CD4-positive, alpha-beta memory T cell (primary cell): ENCODE measurements at regions not wholly inside any gene's neighbourhood (a gene's known extent, or its start where the extent isn't known, plus 50 kb on each side); places are given as distances from the start of the nearest gene placed in this dataset.

ENCODE experiments used
- CTCF ChIA-PET: fragments of 350-600 bp; sonication (Branson Sonifier 250); formaldehyde crosslinking; loops from one replicate; lab custom pipeline; 2021; ENCODE audit warnings: inconsistent platforms; ENCODE audit not compliant: partially characterized antibody; lab: Charles Lee
- POLR2A ChIA-PET: fragments of 350-600 bp; sonication (Branson Sonifier 250); formaldehyde crosslinking; loops from one replicate; lab custom pipeline; 2021; ENCODE audit not compliant: partially characterized antibody; lab: Charles Lee
- DNase-seq, 5 donors: peaks; one replicate each; pipeline versions ENCODE4 v3.0.0 to v3.0.0-alpha.2; 2020 to 2022; ENCODE audit warnings: mixed read lengths in 1 of 5
- H3K27ac ChIP-seq: one replicate; pipeline ENCODE4 v1.7.0; 2013; ENCODE audit warnings: low read depth, low read length
- H3K27me3 ChIP-seq: 2 replicates; pipeline ENCODE4 v1.7.0; 2013; ENCODE audit warnings: mild to moderate bottlenecking, low read length, moderate library complexity; ENCODE audit not compliant: insufficient read depth
- H3K36me3 ChIP-seq: 2 replicates; pipeline ENCODE4 v1.7.0; 2013; ENCODE audit warnings: mild to moderate bottlenecking, low read length, moderate library complexity; ENCODE audit not compliant: insufficient read depth
- H3K4me1 ChIP-seq: 2 replicates; pipeline ENCODE4 v1.7.0; 2013; ENCODE audit warnings: mild to moderate bottlenecking, low read length, moderate library complexity; ENCODE audit not compliant: insufficient read depth
- H3K4me3 ChIP-seq, 2 donors: one replicate each; pipeline ENCODE4 v1.7.0; 2013; ENCODE audit warnings: low read length in 2 of 2, mild to moderate bottlenecking in 1 of 2
- H3K9me3 ChIP-seq, 2 donors: one replicate each; pipeline ENCODE4 v1.7.0; 2013; ENCODE audit warnings: low read length in 2 of 2, control low read depth in 1 of 2; ENCODE audit not compliant: control insufficient read depth in 1 of 2
- H3K27ac Mint-ChIP-seq, 7 donors: one replicate each; pipeline ENCODE4 v1.8.0; 2020 to 2021; ENCODE audit warnings: mixed read lengths in 7 of 7, mild to moderate bottlenecking in 6 of 7, inconsistent platforms in 3 of 7, moderate library complexity in 3 of 7
- H3K27me3 Mint-ChIP-seq, 2 donors: one replicate each; pipeline ENCODE4 v1.8.0; 2020 to 2021; ENCODE audit warnings: mixed read lengths in 2 of 2
- H3K36me3 Mint-ChIP-seq, 2 donors: one replicate each; pipeline ENCODE4 v1.8.0; 2020 to 2021; ENCODE audit warnings: mixed read lengths in 2 of 2, inconsistent platforms in 1 of 2, mild to moderate bottlenecking in 1 of 2
- H3K4me1 Mint-ChIP-seq, 4 donors: one replicate each; pipeline ENCODE4 v1.8.0; 2020 to 2021; ENCODE audit warnings: mixed read lengths in 4 of 4, mild to moderate bottlenecking in 1 of 4
- H3K4me3 Mint-ChIP-seq, 8 donors: one replicate each; pipeline ENCODE4 v1.8.0; 2020 to 2021; ENCODE audit warnings: mixed read lengths in 8 of 8, mild to moderate bottlenecking in 7 of 8, moderate library complexity in 6 of 8, inconsistent platforms in 3 of 8
- H3K9me3 Mint-ChIP-seq, 8 donors: one replicate each; pipeline ENCODE4 v1.8.0; 2020 to 2021; ENCODE audit warnings: mixed read lengths in 8 of 8, mild to moderate bottlenecking in 5 of 8, inconsistent platforms in 3 of 8, moderate library complexity in 1 of 8
- intact Hi-C: fragments of 100-400 bp; cut with micrococcal nuclease; formaldehyde crosslinking; loops from one replicate; pipeline ENCODE4 v1.15.1; 2023

DNA sequence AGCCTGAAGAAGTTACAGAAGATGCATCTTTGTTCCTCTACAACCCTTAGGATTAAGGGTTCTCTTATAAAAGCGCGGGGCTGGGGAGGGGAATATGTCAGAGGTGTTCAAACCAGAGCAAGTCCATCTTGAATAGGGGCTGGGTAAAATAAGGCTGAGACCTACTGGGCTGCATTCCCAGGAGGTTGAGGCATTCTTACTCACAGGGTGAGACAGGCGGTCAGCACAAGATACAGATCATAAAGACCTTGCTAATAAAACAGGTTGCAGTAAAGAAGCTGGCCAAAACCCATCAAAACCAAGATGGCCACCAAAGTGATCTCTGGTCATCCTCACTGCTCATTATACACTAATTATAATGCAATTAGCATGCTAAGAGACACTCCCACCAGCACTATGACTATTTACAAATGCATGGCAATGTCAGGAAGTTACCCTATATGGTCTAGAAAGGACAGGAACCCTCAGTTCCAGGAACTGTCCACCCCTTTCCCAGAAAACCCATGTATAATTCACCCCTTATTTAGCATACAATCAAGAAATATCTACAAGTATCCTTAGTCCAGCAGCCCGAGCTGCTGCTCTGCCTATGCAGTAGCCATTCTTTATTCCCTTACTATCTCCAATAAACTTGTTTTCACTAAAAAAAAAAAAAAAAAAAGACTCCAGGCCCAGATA, 108.1 kb upstream of the FOXN3 start:
- intact Hi-C loops, result no loop called here
- peaks cover 0 to 21% (median 9%) of the 10 kb centered on the region in 8 donors for H3K9me3 Mint-ChIP-seq
- Histone ChIP-seq H3K27ac (no peak overlapping the region), H3K27me3 (no peaks in the 10 kb centered on the region), H3K4me1 (no peaks in the 10 kb centered on the region), H3K4me3 (no peak overlapping the region), H3K36me3 (no peaks in the 10 kb centered on the region), H3K9me3 (no peaks in the 10 kb centered on the region)
- no peak for DNase-seq
- peak overlapping the region in 1 of 7 donors; percentile 28 for H3K27ac Mint-ChIP-seq
- CTCF ChIA-PET, result interaction anchor here (0.7 kb wide), 1 partner anchor 44 kb away, joined by 3 read pairs; no protein-coding TSS in a partner anchor
- POLR2A ChIA-PET, result no interaction called here
- peaks cover 26 to 55% of the 10 kb centered on the region in 2 donors for H3K36me3 Mint-ChIP-seq
- H3K4me3 Mint-ChIP-seq, result peak overlapping the region in 2 of 8 donors; percentile 21 to 34
- peaks cover 22 to 43% (median 26%) of the 10 kb centered on the region in 4 donors for H3K4me1 Mint-ChIP-seq
- H3K27me3 Mint-ChIP-seq, result no peaks in the 10 kb centered on the region

DNA sequence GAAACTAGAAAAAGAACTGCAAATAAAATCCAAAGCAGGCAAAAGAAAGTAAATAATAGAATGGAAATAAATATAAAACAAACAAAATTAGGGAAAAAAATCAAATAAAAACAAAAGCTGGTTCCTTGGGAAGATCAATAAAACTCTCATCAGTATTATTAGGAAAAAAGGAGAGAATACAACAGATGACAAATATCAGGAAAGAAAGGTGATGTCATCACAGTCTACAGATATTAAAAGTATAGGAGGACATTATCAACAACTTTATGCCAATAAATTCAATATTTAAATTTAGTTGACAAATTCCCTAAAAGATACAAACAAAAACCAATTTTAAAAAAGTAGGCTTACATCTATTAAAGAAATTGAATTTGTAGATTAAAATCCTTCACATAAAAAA, 107.4 kb upstream of the FOXN3 start:
- intact Hi-C loops, result no loop called here
- Histone ChIP-seq H3K36me3 (no peaks in the 10 kb centered on the region), H3K4me3 (no peak overlapping the region), H3K27ac (no peak overlapping the region), H3K4me1 (no peaks in the 10 kb centered on the region), H3K27me3 (no peaks in the 10 kb centered on the region), H3K9me3 (no peaks in the 10 kb centered on the region)
- Mint-ChIP-seq H3K4me3 (no peak overlapping the region), H3K9me3 (peaks cover 0 to 21% (median 9%) of the 10 kb centered on the region in 8 donors), H3K27me3 (no peaks in the 10 kb centered on the region), H3K27ac (no peak overlapping the region), H3K4me1 (peaks cover 25 to 46% (median 28%) of the 10 kb centered on the region in 4 donors), H3K36me3 (peaks cover 28 to 54% of the 10 kb centered on the region in 2 donors)
- POLR2A ChIA-PET, result no interaction called here
- no peak for DNase-seq
- CTCF ChIA-PET, result no interaction called here

DNA sequence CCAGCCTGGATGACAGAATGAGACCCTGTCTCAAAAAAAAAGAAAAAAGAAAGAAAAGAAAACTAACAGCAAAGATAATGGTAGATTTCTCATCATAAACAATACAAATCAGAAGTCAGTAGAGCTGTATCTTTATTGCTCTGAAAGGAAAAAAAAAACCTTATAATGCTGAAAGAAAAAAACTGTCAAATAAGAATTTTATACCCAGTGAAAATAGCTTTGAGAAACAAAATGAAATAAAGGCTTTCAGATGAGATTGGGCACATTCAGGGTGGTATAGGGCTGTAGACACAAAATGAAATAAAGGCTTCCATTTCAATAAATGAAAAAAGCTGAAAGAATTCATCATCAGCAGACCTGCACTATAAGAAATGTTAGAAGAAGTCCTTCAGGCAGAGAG, 105.0 kb upstream of the FOXN3 start:
- H3K27ac ChIP-seq, result no peak overlapping the region
- Mint-ChIP-seq H3K9me3 (peaks cover 0 to 20% (median 9%) of the 10 kb centered on the region in 8 donors), H3K4me1 (peaks cover 35 to 64% (median 44%) of the 10 kb centered on the region in 4 donors), H3K27ac (no peak overlapping the region), H3K4me3 (no peak overlapping the region), H3K27me3 (no peaks in the 10 kb centered on the region), H3K36me3 (peaks cover 35 to 64% of the 10 kb centered on the region in 2 donors)
- ChIA-PET POLR2A (interaction anchor here (0.7 kb wide), 1 partner anchor 96 kb away, joined by 3 read pairs; no protein-coding TSS in a partner anchor), CTCF (no interaction called here)
- H3K4me1 ChIP-seq, result peaks cover 7% of the 10 kb centered on the region
- intact Hi-C loops, result no loop called here
- H3K9me3 ChIP-seq, result no peaks in the 10 kb centered on the region
- no peaks in the 10 kb centered on the region for H3K36me3 ChIP-seq
- H3K27me3 ChIP-seq, result no peaks in the 10 kb centered on the region
- no peak for DNase-seq
- H3K4me3 ChIP-seq, result no peak overlapping the region

DNA sequence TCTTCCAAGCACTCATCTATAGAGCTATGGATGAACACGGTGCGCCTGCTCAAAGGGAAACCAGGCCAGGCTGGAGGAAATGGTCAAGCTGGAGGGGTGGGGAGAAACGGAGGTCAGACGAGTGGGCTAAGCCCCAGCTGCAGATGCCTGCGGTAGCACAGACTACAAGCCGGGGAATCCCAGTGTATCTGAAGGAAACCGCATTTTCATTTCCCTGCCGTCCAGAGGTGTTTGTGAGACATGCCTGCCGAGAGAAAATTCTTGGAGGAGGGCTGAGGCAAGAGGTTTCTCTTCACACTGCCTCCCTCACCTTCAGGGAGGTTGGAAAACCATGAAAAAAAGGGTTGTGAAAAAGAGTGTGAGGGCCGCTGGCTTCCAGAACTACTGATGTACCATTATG, 102.0 kb upstream of the FOXN3 start:
- Mint-ChIP-seq H3K4me1 (peaks cover 24 to 48% (median 39%) of the 10 kb centered on the region in 4 donors), H3K27ac (no peak overlapping the region), H3K9me3 (peaks cover 0 to 15% (median 9%) of the 10 kb centered on the region in 8 donors), H3K27me3 (no peaks in the 10 kb centered on the region), H3K36me3 (peaks cover 44 to 59% of the 10 kb centered on the region in 2 donors), H3K4me3 (no peak overlapping the region)
- Histone ChIP-seq H3K36me3 (no peaks in the 10 kb centered on the region), H3K9me3 (no peaks in the 10 kb centered on the region), H3K27ac (no peak overlapping the region), H3K4me3 (no peak overlapping the region), H3K4me1 (peaks cover 7% of the 10 kb centered on the region), H3K27me3 (no peaks in the 10 kb centered on the region)
- POLR2A ChIA-PET, result no interaction called here
- CTCF ChIA-PET, result no interaction called here
- DNase-seq, result no peak
- intact Hi-C loops, result loop anchor here (10.0 kb wide), 1 partner anchor 96 kb away; no protein-coding TSS in a partner anchor

DNA sequence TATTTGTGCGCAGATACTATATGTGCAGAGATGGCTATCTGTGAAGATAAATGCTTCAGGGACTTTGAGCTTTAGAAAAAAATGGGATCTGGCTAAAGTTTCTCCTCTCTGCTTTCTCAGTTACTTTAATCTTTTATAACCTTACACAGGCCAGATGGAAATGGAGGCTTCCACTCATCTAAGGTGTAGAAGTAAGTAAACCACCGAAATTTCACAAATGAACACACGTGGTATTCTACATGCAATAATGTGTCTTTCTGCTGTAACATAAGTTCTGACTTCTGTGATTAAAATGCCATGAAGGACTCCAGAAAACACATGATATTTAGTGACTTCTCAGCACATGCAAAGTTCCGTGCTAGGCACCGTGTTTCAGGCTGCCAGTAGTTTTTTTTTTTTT, 99.1 kb upstream of the FOXN3 start:
- H3K4me1 Mint-ChIP-seq, result peaks cover 38 to 60% (median 52%) of the 10 kb centered on the region in 4 donors
- no peak overlapping the region for H3K27ac Mint-ChIP-seq
- Histone ChIP-seq H3K4me3 (no peak overlapping the region), H3K4me1 (peaks cover 17% of the 10 kb centered on the region), H3K27me3 (no peaks in the 10 kb centered on the region), H3K36me3 (no peaks in the 10 kb centered on the region), H3K27ac (no peak overlapping the region), H3K9me3 (no peaks in the 10 kb centered on the region)
- no peaks in the 10 kb centered on the region for H3K27me3 Mint-ChIP-seq
- intact Hi-C loops, result loop anchor here (10.0 kb wide), 1 partner anchor 99 kb away; no protein-coding TSS in a partner anchor
- no peak overlapping the region for H3K4me3 Mint-ChIP-seq
- no peak for DNase-seq
- H3K36me3 Mint-ChIP-seq, result peaks cover 38 to 47% of the 10 kb centered on the region in 2 donors
- ChIA-PET POLR2A (no interaction called here), CTCF (no interaction called here)
- H3K9me3 Mint-ChIP-seq, result peaks cover 0 to 4% (median 2%) of the 10 kb centered on the region in 8 donors

DNA sequence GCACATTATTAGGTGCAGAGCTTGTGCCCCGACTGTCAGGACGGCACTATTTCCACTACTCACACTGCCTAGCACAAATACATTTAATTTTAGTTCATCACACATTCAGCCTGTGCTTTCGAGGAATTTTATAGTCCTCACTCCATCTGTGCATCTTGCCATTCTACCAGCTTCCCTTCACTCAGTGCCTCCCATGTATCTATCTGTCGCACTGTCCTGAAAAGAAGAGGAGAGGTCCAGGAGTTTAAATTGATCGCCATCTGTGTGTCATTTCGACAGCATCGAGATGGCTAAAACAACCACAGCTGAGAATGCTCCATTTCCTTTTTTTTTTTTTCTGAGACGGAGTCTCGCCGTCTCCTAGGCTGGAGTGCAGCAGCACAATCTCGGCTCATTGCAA, 97.6 kb upstream of the FOXN3 start:
- Mint-ChIP-seq H3K27me3 (no peaks in the 10 kb centered on the region), H3K4me1 (peaks cover 48 to 70% (median 60%) of the 10 kb centered on the region in 4 donors), H3K27ac (peak overlapping the region in 1 of 7 donors; percentile 66), H3K4me3 (no peak overlapping the region), H3K36me3 (peaks cover 35 to 37% of the 10 kb centered on the region in 2 donors), H3K9me3 (peaks cover 0 to 2% (median 0%) of the 10 kb centered on the region in 8 donors)
- Histone ChIP-seq H3K4me3 (no peak overlapping the region), H3K27ac (no peak overlapping the region), H3K36me3 (no peaks in the 10 kb centered on the region), H3K27me3 (no peaks in the 10 kb centered on the region), H3K4me1 (peaks cover 33% of the 10 kb centered on the region), H3K9me3 (no peaks in the 10 kb centered on the region)
- no peak for DNase-seq
- CTCF ChIA-PET, result interaction anchor here (1.0 kb wide), 1 partner anchor 337 kb away, joined by 3 read pairs; no protein-coding TSS in a partner anchor
- intact Hi-C loops, result loop anchor here (10.0 kb wide), 1 partner anchor 100 kb away; no protein-coding TSS in a partner anchor
- POLR2A ChIA-PET, result interaction anchor here (0.5 kb wide), 1 partner anchor 12 kb away, joined by 3 read pairs; no protein-coding TSS in a partner anchor

DNA sequence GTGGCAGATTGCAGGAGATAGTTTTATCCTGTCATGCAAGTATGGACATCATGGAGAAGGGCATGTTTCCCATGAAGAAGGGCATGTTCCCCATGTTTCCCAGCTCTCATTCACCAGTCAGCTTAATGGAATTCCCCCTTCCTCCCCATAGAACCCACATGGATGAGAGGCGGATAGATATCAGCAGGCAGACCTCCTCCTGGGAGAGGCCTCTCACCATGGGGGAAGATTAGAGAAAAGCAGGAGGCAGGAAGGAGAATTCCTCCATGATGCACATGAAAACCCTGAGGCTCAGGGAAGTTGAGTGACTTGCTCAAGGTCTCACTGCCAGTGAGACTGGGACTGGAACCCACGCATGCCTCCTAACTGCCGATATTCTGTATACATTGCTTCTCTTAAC, 92.9 kb upstream of the FOXN3 start:
- peaks cover 13 to 15% of the 10 kb centered on the region in 2 donors for H3K36me3 Mint-ChIP-seq
- intact Hi-C loops, result loop anchor here (2.0 to 10.0 kb wide), 2 partner anchors 105 to 257 kb away; no protein-coding TSS in a partner anchor
- POLR2A ChIA-PET, result interaction anchor here (0.8 to 1.5 kb wide), 7 partner anchors 20 to 211 kb away, joined by 3 to 13 read pairs (median 3); no protein-coding TSS in a partner anchor
- CTCF ChIA-PET, result interaction anchor here (1.0 to 1.4 kb wide), 3 partner anchors 9 to 332 kb away, joined by 3 to 4 read pairs (median 3); no protein-coding TSS in a partner anchor
- Histone ChIP-seq H3K27me3 (no peaks in the 10 kb centered on the region), H3K27ac (peak overlapping the region; percentile 46), H3K4me3 (no peak overlapping the region), H3K9me3 (no peaks in the 10 kb centered on the region), H3K4me1 (peaks cover 37% of the 10 kb centered on the region), H3K36me3 (no peaks in the 10 kb centered on the region)
- peak overlapping the region; percentile 88 to 98 (median 96) for H3K27ac Mint-ChIP-seq
- H3K4me1 Mint-ChIP-seq, result peaks cover 38 to 70% (median 52%) of the 10 kb centered on the region in 4 donors
- DNase-seq, result no peak
- no peaks in the 10 kb centered on the region for H3K27me3 Mint-ChIP-seq
- no peaks in the 10 kb centered on the region for H3K9me3 Mint-ChIP-seq
- H3K4me3 Mint-ChIP-seq, result peak overlapping the region in 7 of 8 donors; percentile 84 to 92 (median 89)
